HG02884 (cell line): ENCODE measurements at regions not wholly inside any gene's neighbourhood (a gene's known extent, or its start where the extent isn't known, plus 50 kb on each side); places are given as distances from the start of the nearest gene placed in this dataset.
"Not testable (repeated sequence)": the region's sequence is repeated elsewhere in the genome, so short reads cannot be mapped to it uniquely, and the experiment has no call there.

ENCODE experiments used
- ATAC-seq: cut with Tn5 transposase; IDR thresholded peaks from one replicate; pipeline ENCODE4 v1.9.1; 2021; ENCODE audit warnings: mild to moderate bottlenecking, moderate library complexity; ENCODE audit not compliant: unreplicated experiment

- no peak for ATAC-seq
Observed at GRCh38 chr2:5190023-5190422, 502.2 kb upstream of the SOX11 start.

GRCh38 chr2:5195636-5196035 is 496.5 kb upstream of the SOX11 start:
- ATAC-seq = no peak

GRCh38 chr2:5203134-5203755 is 488.9 kb upstream of the SOX11 start:
- no peak for ATAC-seq

- ATAC-seq = not testable (repeated sequence)
Observed at GRCh38 chr2:5206742-5207141, 485.4 kb upstream of the SOX11 start.

- ATAC-seq = no peak
Observed at GRCh38 chr2:5215989-5216607, 476.1 kb upstream of the SOX11 start.

GRCh38 chr2:5227062-5227699 is 465.0 kb upstream of the SOX11 start:
- ATAC-seq = no peak

GRCh38 chr2:5229574-5229973 is 462.6 kb upstream of the SOX11 start:
- no peak for ATAC-seq

GRCh38 chr2:5230444-5230843 is 461.7 kb upstream of the SOX11 start:
- no peak for ATAC-seq

GRCh38 chr2:5230855-5231254 is 461.3 kb upstream of the SOX11 start:
- ATAC-seq = no peak

- no peak for ATAC-seq
Observed at GRCh38 chr2:5231287-5231686, 460.9 kb upstream of the SOX11 start.

GRCh38 chr2:5234563-5234962 is 457.6 kb upstream of the SOX11 start:
- ATAC-seq = no peak

- no peak for ATAC-seq
Observed at GRCh38 chr2:5235701-5236100, 456.5 kb upstream of the SOX11 start.

- no peak for ATAC-seq
Observed at GRCh38 chr2:5236249-5236648, 455.9 kb upstream of the SOX11 start.

GRCh38 chr2:5242751-5243150 is 449.4 kb upstream of the SOX11 start:
- ATAC-seq = no peak

GRCh38 chr2:5250482-5250881 is 441.7 kb upstream of the SOX11 start:
- ATAC-seq = no peak

- no peak for ATAC-seq
Observed at GRCh38 chr2:5253263-5253662, 438.9 kb upstream of the SOX11 start.

GRCh38 chr2:5254791-5255332 is 437.3 kb upstream of the SOX11 start:
- no peak for ATAC-seq

GRCh38 chr2:5263291-5263690 is 428.9 kb upstream of the SOX11 start:
- ATAC-seq = no peak

- ATAC-seq = no peak
Observed at GRCh38 chr2:5264361-5264760, 427.8 kb upstream of the SOX11 start.

GRCh38 chr2:5285061-5285460 is 407.1 kb upstream of the SOX11 start:
- ATAC-seq = no peak

GRCh38 chr2:5285872-5286769 is 406.1 kb upstream of the SOX11 start:
- no peak for ATAC-seq
